ENCODE measurements at regions not wholly inside any gene's neighbourhood (a gene's known extent, or its start where the extent isn't known, plus 50 kb on each side); places are given as distances from the start of the nearest gene placed in this dataset.
A peak's percentile ranks its signal among the peaks of the same experiment; 100 is the strongest.

DNA sequence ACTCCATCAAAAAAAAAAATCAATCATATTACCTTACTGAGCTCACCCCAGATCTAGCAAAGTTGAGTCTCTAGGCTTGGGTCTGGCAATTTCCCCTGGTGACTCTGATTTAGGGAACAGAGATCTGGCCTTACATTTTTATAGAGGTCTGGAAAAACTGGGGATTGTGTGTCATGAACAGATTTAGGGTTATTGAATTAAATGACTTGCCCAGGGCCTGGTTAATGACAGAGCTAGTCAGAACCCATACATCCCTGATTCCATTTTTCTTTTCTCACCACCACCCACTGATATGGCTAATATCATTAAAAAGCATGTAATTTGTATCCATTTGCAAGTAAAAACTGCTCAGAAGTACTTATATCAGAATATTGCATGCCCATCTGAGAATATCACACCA is 163.4 kb upstream of the OGFRL1 start:
- DNase-seq, result no peak

DNA sequence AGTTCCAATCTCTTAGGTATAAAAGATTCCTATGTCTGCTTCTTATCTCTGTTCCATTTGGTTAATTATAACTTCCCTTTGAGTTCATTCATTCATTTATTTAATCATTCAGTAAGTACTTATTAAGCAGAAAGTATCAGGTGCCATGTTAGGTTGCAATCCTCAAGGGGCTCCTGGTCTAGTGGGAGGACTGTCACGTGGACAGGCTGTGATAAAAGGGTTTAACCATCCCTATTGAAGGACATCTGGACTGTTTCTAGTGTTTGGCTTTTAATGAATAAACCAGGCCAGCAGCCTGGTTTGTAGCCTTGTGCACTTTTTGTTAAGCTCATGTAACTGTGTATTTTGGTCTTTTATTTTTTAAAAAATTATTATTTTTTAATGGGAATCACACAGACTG is 162.1 kb upstream of the OGFRL1 start:
- DNase-seq, result no peak

DNA sequence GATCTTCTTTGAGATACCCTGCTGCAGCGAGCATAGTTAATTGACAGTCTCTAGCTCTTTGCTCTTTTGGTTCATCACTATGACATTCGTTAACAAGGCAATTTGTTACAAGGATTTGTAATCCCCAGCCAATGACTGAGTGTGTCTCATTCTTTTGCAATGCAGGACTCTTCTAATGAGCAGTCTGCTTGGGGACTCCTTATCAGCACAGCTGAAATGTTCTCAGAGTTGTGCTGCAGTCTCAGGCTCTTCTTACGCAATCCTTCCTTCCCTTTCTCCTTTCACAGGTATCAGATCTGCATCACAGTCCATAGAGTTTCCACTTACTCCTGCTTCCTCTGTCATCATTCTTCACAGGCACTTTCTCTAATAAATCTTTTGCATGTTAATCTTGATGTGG is 161.2 kb upstream of the OGFRL1 start:
- DNase-seq, result no peak

DNA sequence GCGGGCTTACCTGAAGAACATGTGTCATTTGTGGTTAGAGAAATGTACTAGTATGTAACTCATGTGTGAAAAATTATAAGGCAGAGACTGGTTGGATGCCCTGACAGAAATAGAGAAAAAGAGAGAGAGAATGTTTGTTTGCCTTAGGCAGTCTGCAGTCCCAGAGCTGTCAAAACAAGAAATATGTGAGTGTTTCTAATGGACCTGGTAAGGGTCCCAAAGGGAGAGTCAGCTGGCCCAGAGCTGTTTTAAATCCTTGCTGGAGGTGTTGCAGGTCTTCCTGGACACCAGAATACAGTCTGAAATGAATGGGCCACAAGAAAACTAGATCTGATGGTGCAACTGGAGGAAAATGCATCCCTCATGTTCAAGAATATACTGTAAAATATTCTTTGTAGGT is 158.3 kb upstream of the OGFRL1 start:
- no peak for DNase-seq

DNA sequence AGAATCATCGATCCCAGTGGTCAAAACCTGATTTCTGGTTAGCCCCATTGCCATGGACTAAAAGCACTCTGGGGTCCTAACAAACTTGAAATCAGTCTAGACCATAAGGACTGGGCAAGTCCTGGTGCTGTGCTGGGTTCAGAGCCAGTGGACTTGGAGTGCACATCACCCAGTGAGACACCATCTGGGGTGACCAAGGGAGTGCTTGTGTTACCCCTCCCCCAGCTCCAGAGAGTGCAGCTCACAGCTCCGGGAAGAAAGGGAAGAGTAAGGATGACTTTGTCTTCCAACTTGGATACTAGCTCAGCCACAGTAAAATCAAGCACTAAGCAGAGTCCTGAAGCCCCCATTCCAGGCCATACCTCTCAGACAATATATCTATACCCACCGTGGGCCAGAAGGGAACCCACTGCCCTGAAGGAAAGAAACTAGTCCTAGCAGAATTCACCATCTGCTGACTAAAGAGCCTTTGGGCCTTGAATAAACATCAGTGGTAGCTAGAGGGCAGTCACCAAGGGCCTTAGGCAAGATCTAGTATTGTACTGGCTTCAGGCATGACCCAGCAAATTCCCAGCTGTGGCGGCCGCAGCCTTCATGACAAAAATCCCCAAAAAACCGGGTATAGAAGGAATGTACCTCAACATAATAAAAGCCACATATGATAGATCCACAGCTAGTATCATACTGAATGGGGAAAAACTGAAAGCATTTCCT is 153.5 kb upstream of the OGFRL1 start:
- DNase-seq, result no peak

DNA sequence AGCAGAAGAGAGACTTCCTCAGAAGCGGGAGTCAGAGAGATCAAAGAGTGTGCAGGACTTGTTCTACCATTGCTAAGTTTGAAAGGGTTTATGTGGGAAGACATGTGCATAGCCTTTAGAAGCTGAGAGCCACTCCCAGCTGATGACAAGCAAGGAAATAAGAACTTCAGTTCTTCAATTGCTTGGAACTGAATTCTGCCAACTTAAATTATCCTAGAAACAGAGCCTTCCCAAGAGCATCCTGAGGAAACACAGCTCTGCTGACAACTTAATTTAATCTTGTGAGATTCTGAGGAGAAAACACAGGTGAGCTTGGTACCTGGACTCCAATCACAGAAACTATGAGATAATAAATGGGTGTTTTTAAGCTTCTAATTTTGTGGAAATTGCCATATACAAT is 150.6 kb upstream of the OGFRL1 start:
- no peak for DNase-seq

DNA sequence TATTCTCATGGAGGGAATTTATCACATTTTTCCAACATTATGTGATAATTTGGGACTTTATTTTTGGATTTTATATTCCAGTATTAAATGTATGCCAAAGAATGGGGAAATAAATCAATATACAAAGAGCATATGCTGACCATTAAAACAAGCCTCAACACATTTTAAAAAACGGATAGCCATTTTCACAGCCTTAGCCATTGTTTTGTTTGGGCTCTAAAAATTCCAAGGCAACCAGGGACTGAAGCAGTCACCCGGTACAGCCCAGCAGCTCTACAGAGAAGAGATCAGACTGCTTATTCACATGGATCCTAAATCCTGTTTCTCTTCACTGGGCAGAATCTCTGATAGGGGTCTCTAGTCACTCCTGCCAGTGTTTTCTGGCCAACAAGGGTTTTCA is 150.2 kb upstream of the OGFRL1 start:
- DNase-seq, result peak; percentile 31

DNA sequence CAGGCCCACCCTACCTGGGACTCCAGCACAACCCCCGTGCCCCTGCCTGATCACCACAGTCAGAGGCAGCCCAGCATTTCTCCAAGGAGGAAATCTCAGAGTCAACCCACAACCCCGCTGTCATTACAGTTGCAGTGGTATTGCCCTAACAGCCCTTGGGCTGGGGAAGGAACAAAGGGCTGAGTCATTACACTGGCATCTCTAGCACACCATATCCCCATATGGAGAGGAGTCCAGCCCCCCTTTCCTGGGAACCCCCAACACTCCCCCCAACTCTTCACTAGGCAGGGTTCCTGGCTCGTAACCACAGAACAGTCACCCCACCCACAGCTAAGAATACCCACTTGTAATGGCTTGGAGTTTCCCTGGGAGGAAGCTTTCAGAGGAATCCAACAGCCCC is 149.4 kb upstream of the OGFRL1 start:
- no peak for DNase-seq

DNA sequence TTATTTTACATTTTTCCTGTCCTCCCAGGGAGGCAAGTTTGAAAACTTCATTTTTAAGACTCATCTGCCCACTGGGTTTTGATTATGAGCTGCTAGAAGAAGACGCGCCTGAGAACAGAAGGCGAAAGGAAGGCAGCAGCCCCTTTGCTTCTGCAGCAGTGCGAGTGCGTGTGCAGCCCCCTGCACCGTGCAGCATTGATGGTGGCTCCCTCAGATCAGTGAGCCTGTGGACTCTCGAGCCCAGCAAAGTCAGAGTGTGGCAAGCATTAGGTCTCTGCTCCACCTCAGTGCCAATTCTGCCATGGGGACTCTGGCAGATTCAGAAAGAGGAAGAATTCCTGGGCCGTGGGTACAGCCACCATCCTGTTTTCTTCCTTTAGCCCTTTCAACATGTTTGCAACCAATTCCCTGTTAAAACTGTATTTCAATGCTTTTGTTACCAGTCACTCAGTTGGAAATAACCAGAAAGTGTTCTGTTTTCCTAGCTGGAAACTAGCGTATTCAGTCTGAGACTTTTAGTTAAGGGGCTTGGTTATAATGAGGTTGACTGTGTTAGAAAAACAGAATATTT is 134.8 kb upstream of the OGFRL1 start:
- DNase-seq, result no peak

DNA sequence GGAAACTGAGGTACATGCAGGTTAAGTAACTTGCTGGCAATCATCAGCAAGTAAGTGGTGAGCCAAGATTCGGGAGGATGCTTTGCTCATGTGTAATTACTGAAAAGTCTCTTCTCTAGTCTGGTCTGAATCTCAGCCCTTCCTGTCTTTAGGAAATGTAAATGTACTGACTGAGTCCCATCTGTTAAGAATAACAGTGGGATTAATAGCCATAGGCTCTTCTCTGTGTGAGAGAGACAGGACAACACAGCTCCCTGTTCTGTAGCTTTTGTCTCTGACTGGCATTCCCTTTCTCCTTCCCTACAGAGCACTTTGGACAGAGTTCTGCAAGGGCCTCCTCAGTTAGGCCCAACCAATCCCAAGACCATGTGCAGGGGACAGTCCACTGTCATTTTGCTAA is 131.3 kb upstream of the OGFRL1 start:
- no peak for DNase-seq

DNA sequence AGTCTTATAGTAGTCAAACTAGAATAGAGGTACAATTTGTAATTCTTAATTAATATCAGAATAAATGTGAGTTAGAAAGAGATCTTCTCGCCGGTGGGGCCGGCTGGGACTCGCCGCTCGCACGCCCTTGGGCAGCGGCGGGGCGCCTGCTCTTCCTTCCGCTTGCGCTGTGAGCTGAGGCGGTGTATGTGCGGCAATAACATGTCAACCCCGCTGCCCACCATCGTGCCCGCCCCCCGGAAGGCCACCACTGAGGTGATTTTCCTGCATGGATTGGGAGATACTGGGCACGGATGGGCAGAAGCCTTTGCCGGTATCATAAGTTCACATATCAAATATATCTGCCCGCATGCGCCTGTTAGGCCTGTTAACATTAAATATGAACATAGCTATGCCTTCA is 123.7 kb upstream of the OGFRL1 start:
- DNase-seq, result no peak

DNA sequence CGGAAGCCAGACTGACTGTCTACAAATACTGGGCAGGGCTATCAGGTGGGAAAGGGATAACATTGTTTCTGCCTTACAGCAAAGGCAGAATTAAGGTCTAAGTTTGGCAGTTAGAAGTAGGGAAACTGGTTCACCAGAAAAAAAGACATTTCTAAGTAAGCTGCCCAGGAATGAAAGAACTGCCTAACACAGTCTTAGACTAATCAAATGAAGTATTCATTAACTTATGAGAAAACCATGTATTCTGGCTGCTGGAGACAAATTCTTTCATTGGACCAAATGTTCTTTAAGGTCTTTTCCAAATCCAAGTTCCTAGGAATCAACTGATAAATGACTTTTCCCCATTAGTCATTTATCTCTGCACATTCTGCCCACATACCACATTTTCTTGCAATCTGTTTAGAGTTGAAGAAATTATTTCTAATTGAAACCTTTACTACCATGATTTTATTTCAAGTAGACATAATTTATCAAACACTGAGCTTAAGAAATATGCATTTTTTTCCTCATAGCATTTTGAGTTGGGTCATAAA is 120.3 kb upstream of the OGFRL1 start:
- no peak for DNase-seq

DNA sequence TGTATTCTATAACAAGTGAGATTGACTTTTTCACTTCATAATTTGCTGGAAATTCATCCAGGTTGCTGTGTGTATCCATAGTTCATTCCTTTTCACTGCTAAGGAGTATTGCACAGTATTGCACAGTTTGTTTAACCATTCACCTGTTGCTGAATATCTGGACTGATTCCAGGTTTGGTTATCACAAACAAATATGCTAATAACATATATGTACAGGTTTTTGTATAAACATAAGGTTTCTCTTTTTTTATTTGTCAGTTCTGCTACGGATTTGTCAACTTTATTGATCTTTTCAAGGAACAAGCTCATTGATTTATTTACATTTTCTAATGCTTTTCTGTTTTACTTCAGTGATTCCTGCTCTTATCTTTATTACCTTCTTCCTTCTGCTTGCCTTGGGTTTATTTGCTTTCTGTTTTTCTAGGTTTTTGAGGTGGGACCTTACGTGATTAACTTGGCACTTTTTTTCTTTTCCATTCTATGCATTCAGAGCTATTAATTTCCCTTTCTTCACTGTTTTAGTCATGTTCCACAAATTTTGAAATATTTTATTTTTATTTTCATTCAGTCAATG is 117.0 kb upstream of the OGFRL1 start:
- no peak for DNase-seq

DNA sequence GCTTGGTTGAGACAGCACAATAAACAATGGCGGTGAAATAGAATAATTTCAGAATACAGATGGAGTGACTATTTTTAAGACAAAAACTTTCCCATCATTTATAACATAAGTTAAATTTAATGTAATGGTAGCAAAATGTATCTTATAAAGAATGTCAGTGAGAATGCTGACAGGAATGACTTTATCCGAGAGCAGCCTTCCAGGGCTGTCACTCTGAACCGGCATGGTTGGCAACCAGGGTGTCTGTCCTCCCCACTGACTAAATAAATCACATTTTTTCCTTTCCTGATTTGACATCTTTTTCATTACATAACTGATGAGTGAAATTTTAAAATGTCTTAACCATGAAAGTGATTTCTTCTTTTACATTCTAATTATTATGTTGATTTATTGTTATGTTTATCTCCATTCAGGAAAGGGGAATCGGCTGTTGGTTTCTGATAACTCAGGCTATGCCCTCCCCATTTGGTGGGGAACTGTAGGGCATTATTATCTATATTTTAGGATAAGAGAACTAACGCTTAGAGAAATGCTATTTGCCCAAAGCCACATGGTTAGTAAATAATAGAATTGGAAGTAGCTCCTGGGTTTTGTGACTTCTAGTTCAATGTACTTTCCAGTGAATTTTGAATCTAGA is 109.2 kb upstream of the OGFRL1 start:
- DNase-seq, result no peak

DNA sequence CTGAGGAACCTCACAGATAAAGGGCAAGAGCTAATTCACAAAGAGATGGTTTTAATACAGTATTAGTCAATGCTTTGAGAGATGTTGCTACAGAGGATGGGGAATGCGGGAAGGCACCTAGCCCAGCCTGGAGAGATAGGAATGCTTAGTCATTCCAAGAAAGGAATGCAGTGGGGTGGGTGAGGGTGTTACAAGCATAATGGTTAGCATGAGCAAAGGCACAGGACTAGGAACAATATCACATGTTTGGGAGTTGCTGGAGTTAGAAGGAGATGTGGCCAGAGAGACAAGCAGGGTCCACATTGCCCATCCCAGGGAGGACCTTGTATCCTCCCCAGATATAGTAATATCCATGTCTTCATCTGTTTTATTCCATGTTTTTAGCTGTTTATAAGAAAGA is 107.0 kb upstream of the OGFRL1 start:
- no peak for DNase-seq

DNA sequence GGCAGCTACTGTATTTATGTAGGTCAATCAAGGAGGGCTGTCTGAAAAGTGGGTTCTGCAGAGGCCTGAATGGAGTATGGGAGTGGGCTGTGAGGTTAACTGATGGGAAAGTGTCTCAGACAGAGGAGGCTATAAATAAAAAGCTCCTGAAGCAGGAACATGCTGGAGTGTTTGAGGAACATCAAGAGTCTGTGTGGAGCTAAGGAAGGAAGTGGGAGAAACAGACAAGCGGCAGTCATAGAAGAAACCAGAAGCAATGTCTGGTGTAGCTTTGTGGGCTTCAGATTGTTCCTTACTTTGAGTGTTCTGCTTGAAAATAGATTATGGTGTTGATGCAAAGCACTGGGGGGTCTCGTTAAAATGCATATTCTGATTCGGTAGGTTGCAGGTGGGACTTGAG is 101.5 kb upstream of the OGFRL1 start:
- no peak for DNase-seq

DNA sequence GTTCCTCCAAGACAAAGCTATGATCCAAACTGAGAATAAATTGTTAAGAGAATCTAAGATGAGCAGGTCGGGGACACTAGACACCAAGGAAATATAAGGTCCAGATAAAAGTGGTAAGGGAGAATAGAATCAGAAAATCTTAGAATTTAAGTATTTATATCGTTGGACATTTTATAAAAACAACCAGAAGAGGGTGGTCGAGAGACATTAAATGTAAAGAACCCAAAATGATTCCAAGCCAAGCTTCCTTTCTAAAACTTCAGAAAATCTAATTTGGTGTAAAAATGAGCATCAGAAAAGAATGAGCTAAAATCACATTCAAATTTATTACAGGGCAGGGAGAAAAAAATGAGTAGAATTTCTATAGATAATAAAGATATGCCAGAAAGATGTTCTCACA is 97.8 kb upstream of the OGFRL1 start:
- DNase-seq, result no peak

DNA sequence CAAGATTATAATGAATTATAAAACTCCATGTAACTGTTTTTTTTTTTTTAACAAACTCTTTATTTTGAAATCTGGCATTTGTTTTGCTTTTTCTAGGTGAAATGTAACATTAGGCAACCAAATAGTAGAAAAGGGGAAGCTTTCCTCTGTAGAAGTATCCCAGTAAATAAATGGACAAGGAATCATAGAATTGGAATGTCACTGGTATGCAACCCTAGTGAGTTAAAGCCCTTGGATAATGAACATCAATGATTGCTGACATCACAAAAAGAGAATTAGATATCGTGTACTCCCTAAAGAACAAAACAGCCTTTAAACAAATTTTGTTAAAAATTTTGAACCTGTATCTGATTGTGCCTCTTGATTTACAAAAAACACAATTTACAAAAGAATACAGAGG is 93.9 kb upstream of the OGFRL1 start:
- DNase-seq, result no peak

DNA sequence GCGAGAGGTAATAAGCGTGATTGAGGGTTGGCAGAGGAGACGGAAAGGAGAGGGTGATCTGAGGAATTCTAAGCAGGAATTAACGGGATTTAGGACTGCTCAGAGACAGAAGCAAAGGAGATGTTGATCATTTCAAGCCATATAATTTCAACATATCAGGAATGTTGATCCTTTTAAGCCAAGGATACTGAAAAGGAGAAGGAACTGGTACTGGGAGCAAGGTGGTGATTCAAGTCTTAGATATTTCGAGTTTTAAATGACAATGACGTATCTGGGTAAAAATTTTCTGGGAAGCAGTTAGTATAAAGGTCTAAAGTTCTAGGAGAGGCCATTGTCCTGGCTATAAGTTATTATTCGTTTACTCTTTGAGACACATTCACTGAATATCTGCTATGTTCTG is 91.3 kb upstream of the OGFRL1 start:
- DNase-seq, result no peak

DNA sequence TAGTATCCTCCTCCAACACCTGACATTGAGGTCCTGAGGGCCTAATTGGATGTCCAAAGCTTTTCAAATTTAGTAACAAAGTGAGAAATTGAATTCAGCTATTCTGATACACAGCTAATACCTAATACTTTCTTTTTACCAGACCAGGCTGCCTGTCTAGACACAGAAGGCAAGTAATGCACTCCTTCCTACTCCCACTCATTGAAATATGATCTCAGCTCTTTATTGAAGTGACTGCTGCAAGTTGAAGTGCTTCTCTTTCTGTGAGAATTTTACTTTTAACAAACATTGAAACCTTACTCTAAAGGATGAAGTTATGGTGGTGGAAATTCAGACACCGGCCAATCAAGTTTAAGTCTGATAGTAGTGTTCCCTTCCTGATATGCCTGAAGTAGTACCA is 90.8 kb upstream of the OGFRL1 start:
- no peak for DNase-seq

DNA sequence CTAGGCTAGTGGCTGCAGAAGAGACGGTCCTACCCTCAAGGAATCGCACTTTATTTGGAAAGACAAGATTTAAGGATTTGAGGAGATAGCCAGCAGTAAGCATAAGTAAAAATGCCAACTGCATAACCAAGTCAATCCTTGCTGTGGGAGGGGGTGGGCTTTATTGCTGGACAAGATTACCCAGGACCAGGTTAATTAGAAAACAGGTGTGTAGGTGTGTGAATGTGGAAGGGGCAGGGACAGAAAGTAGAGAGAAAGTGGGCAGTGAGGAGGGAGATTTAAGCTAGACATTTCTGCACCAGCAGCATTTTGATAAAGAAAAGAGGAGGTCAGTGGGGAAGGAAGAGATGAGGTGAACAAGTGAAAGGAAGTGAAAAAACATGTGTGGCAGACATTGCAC is 89.7 kb upstream of the OGFRL1 start:
- DNase-seq, result no peak

DNA sequence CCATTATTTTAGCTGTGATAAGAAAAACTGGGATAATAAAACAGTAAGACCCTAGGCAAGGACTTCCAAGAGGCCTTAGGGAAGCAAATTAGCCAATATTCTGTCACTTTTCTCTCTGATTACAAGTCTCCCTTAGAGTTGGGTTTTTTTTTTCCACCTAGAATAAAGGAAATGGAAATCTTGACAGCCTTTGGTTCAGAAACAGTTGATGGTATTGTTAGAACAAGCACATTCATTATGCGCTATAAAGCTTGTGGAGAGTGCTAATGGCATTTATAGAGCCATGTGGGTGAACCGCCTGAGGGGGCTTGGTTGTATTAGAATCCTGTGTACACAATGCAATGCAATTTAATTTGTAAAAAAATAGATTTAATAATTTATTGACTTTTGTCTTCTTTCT is 88.9 kb upstream of the OGFRL1 start:
- DNase-seq, result no peak

DNA sequence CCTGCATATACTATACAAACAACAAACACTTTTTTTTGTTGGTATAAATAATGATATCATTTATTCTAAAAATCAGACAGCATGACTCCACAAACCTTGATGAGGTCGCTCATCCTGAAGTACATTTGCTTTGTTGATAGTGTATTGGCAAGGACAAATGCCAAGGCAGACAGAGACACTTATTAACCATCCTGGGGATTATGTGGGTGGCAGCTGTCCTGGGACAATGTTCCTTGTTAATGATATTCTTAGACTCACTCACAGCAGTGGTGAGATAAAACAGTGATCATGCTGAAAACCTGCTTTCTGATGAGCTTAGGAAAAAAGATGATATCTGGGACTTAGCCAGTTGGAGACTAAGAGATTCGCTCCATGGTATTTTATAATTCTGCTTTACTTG is 85.4 kb upstream of the OGFRL1 start:
- DNase-seq, result no peak

DNA sequence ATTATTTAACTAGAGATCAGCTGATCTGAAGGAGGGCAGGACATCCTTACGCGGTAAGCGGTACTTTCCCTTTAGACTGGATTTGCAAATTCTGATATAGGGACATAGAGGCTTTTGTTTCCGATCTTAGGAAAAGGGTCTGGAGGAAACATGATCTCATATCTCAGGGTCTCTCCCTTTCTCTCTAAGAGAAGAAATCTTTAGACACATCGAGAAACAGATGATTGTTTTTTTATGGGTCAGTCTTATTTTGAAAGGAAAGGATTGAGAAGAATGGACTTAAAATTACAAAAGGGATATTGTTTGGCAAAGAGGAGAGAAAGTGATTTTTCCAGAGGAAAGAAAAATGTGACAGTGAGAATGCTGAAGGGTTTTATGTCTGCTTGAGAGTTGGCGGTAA is 83.9 kb upstream of the OGFRL1 start:
- no peak for DNase-seq

All from right hindlimb (tissue), 1 donor.